GM19397 (cell line): ENCODE measurements at regions not wholly inside any gene's neighbourhood (a gene's known extent, or its start where the extent isn't known, plus 50 kb on each side); places are given as distances from the start of the nearest gene placed in this dataset.

Experiments
- ATAC-seq: cut with Tn5 transposase; IDR thresholded peaks from one replicate; pipeline ENCODE4 v1.9.1; 2021; ENCODE audit warnings: mild to moderate bottlenecking, moderate library complexity; ENCODE audit not compliant: unreplicated experiment

- no peak for ATAC-seq
These were observed 388.1 kb upstream of the PRICKLE1 start for GRCh38 chr12:42977451-42978230.

GRCh38 chr12:42976620-42977019 is 387.1 kb upstream of the PRICKLE1 start:
- ATAC-seq: no peak

GRCh38 chr12:42976122-42976521 is 386.6 kb upstream of the PRICKLE1 start:
- no peak for ATAC-seq

- no peak for ATAC-seq
These were observed 379.8 kb upstream of the PRICKLE1 start for GRCh38 chr12:42969355-42969754.

- no peak for ATAC-seq
These were observed 378.9 kb upstream of the PRICKLE1 start for GRCh38 chr12:42968426-42968825.

GRCh38 chr12:42967850-42968249 is 378.3 kb upstream of the PRICKLE1 start:
- ATAC-seq: no peak

- no peak for ATAC-seq
These were observed 374.4 kb upstream of the PRICKLE1 start for GRCh38 chr12:42963988-42964387.

- no peak for ATAC-seq
These were observed 372.8 kb upstream of the PRICKLE1 start for GRCh38 chr12:42962384-42962783.

- ATAC-seq: no peak
These were observed 371.8 kb upstream of the PRICKLE1 start for GRCh38 chr12:42961395-42961794.

- ATAC-seq: no peak
These were observed 370.6 kb upstream of the PRICKLE1 start for GRCh38 chr12:42960087-42960527.

- ATAC-seq: no peak
These were observed 368.7 kb upstream of the PRICKLE1 start for GRCh38 chr12:42958291-42958674.

GRCh38 chr12:42957561-42958290 is 368.2 kb upstream of the PRICKLE1 start:
- ATAC-seq: no peak

GRCh38 chr12:42957136-42957535 is 367.6 kb upstream of the PRICKLE1 start:
- no peak for ATAC-seq

- ATAC-seq: no peak
These were observed 363.5 kb upstream of the PRICKLE1 start for GRCh38 chr12:42953021-42953420.

GRCh38 chr12:42946871-42947381 is 357.4 kb upstream of the PRICKLE1 start:
- ATAC-seq: no peak

GRCh38 chr12:42945927-42946326 is 356.4 kb upstream of the PRICKLE1 start:
- no peak for ATAC-seq

GRCh38 chr12:42944516-42944915 is 355.0 kb upstream of the PRICKLE1 start:
- ATAC-seq: no peak

GRCh38 chr12:42936991-42937390 is 347.4 kb upstream of the PRICKLE1 start:
- no peak for ATAC-seq

- ATAC-seq: no peak
These were observed 346.7 kb upstream of the PRICKLE1 start for GRCh38 chr12:42936260-42936659.

GRCh38 chr12:42935756-42936155 is 346.2 kb upstream of the PRICKLE1 start:
- ATAC-seq: no peak

- no peak for ATAC-seq
These were observed 345.5 kb upstream of the PRICKLE1 start for GRCh38 chr12:42935090-42935489.

- no peak for ATAC-seq
These were observed 344.0 kb upstream of the PRICKLE1 start for GRCh38 chr12:42933461-42934081.
